GM13977 (cell line): ENCODE measurements at regions not wholly inside any gene's neighbourhood (a gene's known extent, or its start where the extent isn't known, plus 50 kb on each side); places are given as distances from the start of the nearest gene placed in this dataset.

ENCODE experiments used
- DNase-seq: peaks from one replicate; pipeline ENCODE4 v3.0.0; 2012; ENCODE audit warnings: low spot score
- CTCF ChIP-seq: IDR thresholded peaks from 2 replicates; pipeline ENCODE4 v1.5.1; 2012; ENCODE audit warnings: mild to moderate bottlenecking, control low read depth; ENCODE audit not compliant: insufficient read depth; ENCODE audit errors: extremely low read depth, missing control alignments
- in situ Hi-C: fragments of 300-500 bp; cut with MboI; formaldehyde crosslinking; loops from one replicate; pipeline ENCODE4 v1.12.0; 2022; ENCODE audit warnings: low sequenced_read_pairs, low pct_unique_long_range_greater_than_20kb, mixed read lengths, inconsistent platforms; ENCODE audit not compliant: unreplicated experiment

GRCh38 chr20:22455259-22455658, 129.1 kb downstream of the FOXA2 start:
- DNase-seq = no peak
- in situ Hi-C loops = loop anchor here (25.0 kb wide), 1 partner anchor 107 kb away; no protein-coding TSS in a partner anchor

GRCh38 chr20:22453244-22454080, 130.9 kb downstream of the FOXA2 start:
- in situ Hi-C loops = loop anchor here (25.0 kb wide), 1 partner anchor 109 kb away; no protein-coding TSS in a partner anchor
- TF ChIP-seq CTCF = no peak
- DNase-seq = no peak

More at GRCh38 chr20:22455259-22455658, 129.1 kb downstream of the FOXA2 start:
- no peak for TF ChIP-seq CTCF

GRCh38 chr20:22452442-22453011, 131.8 kb downstream of the FOXA2 start:
- DNase-seq = no peak
- no peak for TF ChIP-seq CTCF
- in situ Hi-C loops = loop anchor here (25.0 kb wide), 1 partner anchor 110 kb away; no protein-coding TSS in a partner anchor

GRCh38 chr20:22450537-22450936, 133.8 kb downstream of the FOXA2 start:
- TF ChIP-seq CTCF = no peak
- in situ Hi-C loops = loop anchor here (25.0 kb wide), 1 partner anchor 112 kb away; no protein-coding TSS in a partner anchor
- DNase-seq = no peak

GRCh38 chr20:22449188-22449973, 135.0 kb downstream of the FOXA2 start:
- in situ Hi-C loops = no loop called here
- TF ChIP-seq CTCF = no peak
- DNase-seq = no peak

GRCh38 chr20:22447447-22447778, 137.0 kb downstream of the FOXA2 start:
- TF ChIP-seq CTCF = no peak
- in situ Hi-C loops = no loop called here
- no peak for DNase-seq
